T-helper 17 cell (primary cell): ENCODE measurements at regions not wholly inside any gene's neighbourhood (a gene's known extent, or its start where the extent isn't known, plus 50 kb on each side); places are given as distances from the start of the nearest gene placed in this dataset.
A peak's percentile ranks its signal among the peaks of the same experiment; 100 is the strongest.
"Not testable (repeated sequence)": the region's sequence is repeated elsewhere in the genome, so short reads cannot be mapped to it uniquely, and the experiment has no call there.

Source experiments
- ATAC-seq: fragments of 150-1000 bp; cut with Tn5 transposase; 2 replicates; pipeline ENCODE4 v1.10.0; 2021; ENCODE audit warnings: mild to moderate bottlenecking, moderate library complexity
- DNase-seq, 3 donors: peaks; one replicate each; pipeline versions ENCODE4 v3.0.0 to v3.0.0-alpha.2; 2020 to 2021
- H3K9me3 ChIP-seq: one replicate; pipeline ENCODE4 v1.7.0; 2013; ENCODE audit warnings: low read length, mild to moderate bottlenecking; ENCODE audit not compliant: control insufficient read depth, poor library complexity, severe bottlenecking
- H3K27ac Mint-ChIP-seq: one replicate; pipeline ENCODE4 v1.8.0; 2022; ENCODE audit warnings: mild to moderate bottlenecking, moderate library complexity, mixed read lengths
- H3K27me3 Mint-ChIP-seq: one replicate; pipeline ENCODE4 v1.8.0; 2022; ENCODE audit warnings: mixed read lengths
- H3K36me3 Mint-ChIP-seq: one replicate; pipeline ENCODE4 v1.8.0; 2022; ENCODE audit warnings: low read depth, mixed read lengths
- H3K4me1 Mint-ChIP-seq: one replicate; pipeline ENCODE4 v1.8.0; 2022; ENCODE audit warnings: mild to moderate bottlenecking, mixed read lengths
- H3K4me3 Mint-ChIP-seq: one replicate; pipeline ENCODE4 v1.8.0; 2022; ENCODE audit warnings: mild to moderate bottlenecking, moderate library complexity, mixed read lengths

DNA sequence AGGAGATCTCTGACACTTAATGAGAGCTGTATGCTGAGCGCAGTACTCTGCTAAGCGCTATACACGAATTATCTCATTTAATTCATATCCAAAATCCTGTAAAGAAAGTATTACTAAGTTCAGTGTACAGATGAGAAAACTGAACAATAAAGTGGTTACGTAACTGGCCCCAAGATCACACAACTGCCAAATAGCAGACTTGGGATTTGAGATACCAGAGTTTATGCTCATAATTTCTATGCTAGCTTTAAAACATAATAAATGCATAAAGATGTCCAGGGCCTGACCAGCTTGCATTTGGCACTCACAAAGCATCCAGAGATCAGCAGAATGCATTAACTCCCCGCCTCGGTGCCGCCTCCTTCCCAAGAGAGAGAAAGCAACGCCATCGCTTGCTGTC, 83.2 kb upstream of the PWP1 start:
- Mint-ChIP-seq H3K36me3 (no peaks in the 10 kb centered on the region), H3K27ac (no peak overlapping the region), H3K4me3 (no peak overlapping the region), H3K4me1 (peaks cover 8% of the 10 kb centered on the region), H3K27me3 (no peaks in the 10 kb centered on the region)
- H3K9me3 ChIP-seq, result no peaks in the 10 kb centered on the region
- ATAC-seq, result no peak
- no peak for DNase-seq

DNA sequence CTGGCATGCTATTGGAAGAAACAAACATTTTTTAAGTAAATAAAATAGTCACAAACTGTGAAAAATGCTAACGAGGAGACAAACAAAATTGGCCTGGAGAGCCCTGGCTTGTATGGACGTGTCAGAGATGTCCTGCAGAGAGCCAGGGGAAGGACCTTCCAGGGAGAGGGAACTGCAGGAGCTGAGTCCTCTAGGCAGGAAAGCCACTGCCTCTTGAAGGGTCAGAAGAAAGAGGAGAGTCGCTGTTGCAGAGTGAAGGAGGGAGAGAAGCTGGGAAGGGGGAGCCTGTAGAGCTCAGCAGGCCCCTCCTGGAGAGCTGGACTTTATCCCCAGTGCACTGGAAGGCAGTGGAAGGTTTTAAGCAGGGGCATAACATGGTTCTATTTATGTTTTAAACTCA, 80.3 kb upstream of the PWP1 start:
- no peak overlapping the region for H3K4me3 Mint-ChIP-seq
- no peaks in the 10 kb centered on the region for H3K9me3 ChIP-seq
- peak overlapping the region; percentile 41 for H3K27ac Mint-ChIP-seq
- no peak for DNase-seq
- no peak for ATAC-seq
- no peaks in the 10 kb centered on the region for H3K27me3 Mint-ChIP-seq
- H3K36me3 Mint-ChIP-seq, result no peaks in the 10 kb centered on the region
- H3K4me1 Mint-ChIP-seq, result peaks cover 11% of the 10 kb centered on the region

DNA sequence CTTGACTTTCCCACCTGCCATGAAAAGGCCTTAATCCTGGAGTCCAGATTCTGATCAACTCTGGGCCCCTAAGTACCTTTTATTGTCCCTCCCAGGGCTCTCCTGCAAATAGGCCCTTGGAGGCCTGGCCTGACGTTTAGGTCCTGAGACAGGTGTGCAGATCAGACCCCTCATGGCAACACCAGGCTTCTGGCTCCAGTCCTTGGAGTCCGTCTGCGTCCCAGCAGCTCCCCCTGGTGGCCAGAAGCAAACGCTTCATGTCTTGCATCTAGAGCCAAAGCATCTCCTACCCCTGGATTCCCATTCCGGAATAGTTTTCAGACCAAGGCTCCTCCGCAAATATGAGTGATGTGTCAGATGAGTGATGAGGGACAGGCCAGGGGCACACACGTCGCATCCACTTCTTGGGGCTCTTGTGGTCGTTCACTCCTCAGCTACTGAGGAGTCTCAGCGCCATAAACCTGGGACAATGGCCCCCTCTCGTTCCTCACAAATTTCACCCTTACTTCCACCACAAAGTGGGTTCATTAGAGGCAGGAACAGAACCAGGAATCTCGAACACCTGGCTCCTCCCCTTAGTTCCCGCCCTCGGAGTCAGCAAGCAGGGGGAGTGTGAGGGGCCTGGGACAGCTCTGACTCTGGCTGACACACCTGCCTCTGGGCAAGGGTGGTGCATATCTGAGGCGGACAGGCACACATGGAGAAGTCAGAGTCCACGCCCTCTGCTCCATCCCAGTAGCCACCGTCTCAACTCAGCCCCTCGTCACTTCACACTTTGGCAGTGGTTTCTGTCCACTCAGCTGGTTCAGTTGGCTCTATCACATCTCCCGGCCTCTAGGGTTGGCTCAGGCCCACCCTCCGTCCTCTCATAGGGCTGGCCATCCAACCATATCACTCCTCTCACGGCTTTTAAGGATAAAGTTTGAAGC, 77.9 kb upstream of the PWP1 start:
- Mint-ChIP-seq H3K36me3 (no peaks in the 10 kb centered on the region), H3K4me1 (peaks cover 8% of the 10 kb centered on the region), H3K27ac (no peak overlapping the region), H3K4me3 (no peak overlapping the region), H3K27me3 (no peaks in the 10 kb centered on the region)
- no peaks in the 10 kb centered on the region for H3K9me3 ChIP-seq
- DNase-seq, result peak; percentile 60 to 72 (median 61)
- ATAC-seq, result peak; percentile 73

DNA sequence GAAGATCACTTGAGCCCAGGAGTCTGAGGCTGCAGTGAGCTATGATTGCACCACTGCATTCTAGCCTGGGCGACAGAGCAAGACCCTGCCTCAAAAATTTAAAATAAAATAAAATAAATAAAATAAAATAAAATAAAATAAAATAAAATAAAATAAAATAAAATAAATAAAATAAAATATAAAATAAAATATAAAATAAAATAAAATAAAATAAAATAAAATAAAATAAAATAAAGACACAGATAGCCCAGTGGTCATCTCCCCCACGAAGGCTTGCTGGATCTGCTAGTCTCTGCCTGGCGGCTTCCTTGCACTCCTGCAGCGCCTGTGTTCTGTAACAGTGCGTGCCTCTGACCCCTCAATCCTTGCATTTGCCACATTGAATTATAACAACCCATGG, 76.8 kb upstream of the PWP1 start:
- H3K27ac Mint-ChIP-seq, H3K4me3 Mint-ChIP-seq, H3K27me3 Mint-ChIP-seq, H3K9me3 ChIP-seq, H3K4me1 Mint-ChIP-seq, H3K36me3 Mint-ChIP-seq, DNase-seq, ATAC-seq: not testable (repeated sequence)

DNA sequence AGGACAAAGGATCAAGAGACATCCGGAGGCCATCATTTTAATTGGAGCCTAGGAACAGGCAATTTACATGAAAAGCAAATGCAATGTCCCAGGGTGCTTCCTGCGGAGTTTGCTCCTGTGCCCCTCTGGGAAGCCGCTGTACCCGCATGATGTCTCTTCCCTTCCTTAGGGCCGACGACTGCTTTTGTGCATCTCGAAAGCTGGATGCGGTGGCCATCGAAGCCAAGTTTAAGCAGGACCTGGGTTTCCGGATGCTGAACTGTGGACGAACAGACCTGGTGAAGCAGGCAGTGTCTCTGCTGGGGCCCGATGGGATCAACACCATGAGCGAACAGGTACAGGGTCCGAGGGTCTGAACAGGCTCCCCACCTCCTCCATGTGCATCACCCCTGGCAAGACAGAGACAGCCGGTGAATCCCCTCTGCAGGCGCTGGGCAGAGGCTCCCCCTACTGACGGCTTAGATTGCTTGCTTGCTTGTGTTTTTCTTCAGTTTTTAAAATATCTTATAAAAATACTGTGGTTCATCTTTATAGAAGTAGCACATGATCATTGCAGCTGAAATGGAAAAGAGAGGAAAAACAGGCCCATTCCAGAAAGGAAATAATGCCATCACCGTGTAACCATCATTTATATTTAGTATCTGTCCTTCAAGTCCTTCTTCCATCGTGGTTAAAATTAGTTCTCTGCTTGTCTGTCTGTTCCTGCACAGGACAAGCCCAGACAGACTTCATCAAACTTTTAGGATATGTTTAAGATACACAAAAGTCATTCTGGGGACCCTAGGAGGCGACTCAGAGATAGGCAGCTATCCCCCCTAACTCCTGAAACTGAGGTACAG, 75.4 kb upstream of the PWP1 start:
- Mint-ChIP-seq H3K36me3 (peaks cover 2% of the 10 kb centered on the region), H3K27ac (no peak overlapping the region), H3K4me3 (no peak overlapping the region), H3K27me3 (no peaks in the 10 kb centered on the region), H3K4me1 (peaks cover 11% of the 10 kb centered on the region)
- DNase-seq, result no peak
- H3K9me3 ChIP-seq, result no peaks in the 10 kb centered on the region
- ATAC-seq, result no peak

DNA sequence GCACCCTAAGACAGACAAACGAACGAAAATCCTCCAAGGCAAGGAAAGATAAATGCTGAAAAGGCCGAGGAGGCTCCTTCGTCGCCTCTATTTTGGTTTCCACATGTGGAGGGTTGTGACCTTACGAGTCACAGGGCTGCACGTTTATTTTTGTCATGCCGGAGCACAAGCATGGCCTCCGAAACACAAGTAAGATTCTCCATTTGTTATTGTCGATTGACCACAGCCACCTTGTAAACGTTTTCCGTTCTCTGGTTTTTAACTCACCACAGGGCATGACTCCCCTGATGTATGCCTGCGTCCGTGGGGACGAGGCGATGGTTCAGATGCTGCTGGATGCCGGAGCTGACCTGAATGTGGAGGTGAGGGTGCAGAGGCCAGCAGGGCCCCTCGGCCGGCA, 73.1 kb upstream of the PWP1 start:
- DNase-seq, result no peak
- no peak overlapping the region for H3K4me3 Mint-ChIP-seq
- peaks cover 5% of the 10 kb centered on the region for H3K4me1 Mint-ChIP-seq
- H3K27ac Mint-ChIP-seq, result no peak overlapping the region
- peaks cover 2% of the 10 kb centered on the region for H3K36me3 Mint-ChIP-seq
- no peaks in the 10 kb centered on the region for H3K27me3 Mint-ChIP-seq
- ATAC-seq, result no peak
- no peaks in the 10 kb centered on the region for H3K9me3 ChIP-seq

DNA sequence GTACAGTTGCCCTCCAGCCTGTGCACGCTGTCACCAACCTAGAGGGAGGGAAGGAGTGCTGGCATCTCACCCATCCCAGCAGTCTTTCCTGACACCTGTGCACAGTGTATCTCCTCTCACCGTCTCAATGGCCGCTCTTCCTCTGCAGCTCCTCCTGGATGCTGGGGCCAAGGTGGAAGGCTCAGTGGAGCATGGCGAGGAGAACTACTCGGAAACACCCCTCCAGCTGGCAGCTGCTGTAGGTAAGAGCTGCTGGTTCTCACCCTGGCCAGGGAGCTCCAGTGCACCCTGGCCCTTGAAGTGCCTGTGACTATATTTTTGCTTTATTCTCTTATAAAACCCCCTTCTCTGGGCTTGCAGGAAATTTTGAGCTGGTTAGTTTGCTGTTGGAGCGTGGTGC, 68.7 kb upstream of the PWP1 start:
- DNase-seq, result no peak
- Mint-ChIP-seq H3K36me3 (peaks cover 8% of the 10 kb centered on the region), H3K27me3 (no peaks in the 10 kb centered on the region)

DNA sequence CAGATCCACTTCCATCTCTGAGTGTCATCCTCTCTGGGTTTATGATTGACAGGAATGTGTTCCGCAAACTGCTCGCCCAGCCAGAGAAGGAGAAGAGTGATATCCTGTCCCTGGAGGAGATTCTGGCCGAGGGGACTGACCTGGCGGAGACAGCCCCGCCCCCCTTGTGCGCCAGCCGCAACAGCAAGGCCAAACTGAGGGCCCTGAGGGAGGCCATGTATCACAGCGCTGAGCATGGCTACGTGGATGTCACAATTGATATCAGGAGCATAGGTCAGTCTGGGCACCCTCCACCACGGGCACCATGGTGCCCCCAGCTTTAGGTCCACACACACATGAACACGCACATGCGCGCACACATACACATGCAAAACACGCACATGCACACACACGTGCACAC, 67.5 kb upstream of the PWP1 start:
- Mint-ChIP-seq H3K4me1 (peaks cover 5% of the 10 kb centered on the region), H3K27me3 (no peaks in the 10 kb centered on the region), H3K4me3 (no peak overlapping the region), H3K27ac (no peak overlapping the region), H3K36me3 (peaks cover 8% of the 10 kb centered on the region)
- DNase-seq (no peak), ATAC-seq (no peak)
- no peaks in the 10 kb centered on the region for H3K9me3 ChIP-seq

More for the DNA sequence above, 68.7 kb upstream of the PWP1 start:
- no peak for ATAC-seq
- H3K9me3 ChIP-seq, result no peaks in the 10 kb centered on the region
- H3K4me1 Mint-ChIP-seq, result peaks cover 5% of the 10 kb centered on the region
- H3K27ac Mint-ChIP-seq, result no peak overlapping the region
- H3K4me3 Mint-ChIP-seq, result no peak overlapping the region

DNA sequence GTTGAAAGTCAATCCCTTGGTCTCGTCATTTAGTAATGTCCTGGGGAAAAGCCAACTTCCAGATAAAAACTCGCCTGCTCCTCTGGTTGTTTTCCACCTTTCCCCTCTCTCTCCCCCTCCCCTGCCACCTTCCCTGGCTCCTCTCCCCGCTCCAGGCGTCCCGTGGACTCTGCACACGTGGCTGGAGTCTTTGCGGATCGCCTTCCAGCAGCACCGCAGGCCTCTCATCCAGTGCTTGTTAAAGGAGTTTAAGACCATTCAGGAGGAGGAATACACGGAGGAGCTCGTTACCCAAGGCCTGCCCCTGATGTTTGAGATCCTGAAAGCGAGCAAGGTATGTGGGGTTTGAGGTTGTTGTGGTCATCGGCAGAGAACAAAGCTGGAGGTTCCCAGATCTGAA, 65.8 kb upstream of the PWP1 start:
- H3K36me3 Mint-ChIP-seq, result peaks cover 8% of the 10 kb centered on the region
- H3K4me1 Mint-ChIP-seq, result peaks cover 5% of the 10 kb centered on the region
- no peak for ATAC-seq
- no peak for DNase-seq
- H3K27me3 Mint-ChIP-seq, result no peaks in the 10 kb centered on the region
- no peaks in the 10 kb centered on the region for H3K9me3 ChIP-seq
- H3K27ac Mint-ChIP-seq, result no peak overlapping the region
- H3K4me3 Mint-ChIP-seq, result no peak overlapping the region

DNA sequence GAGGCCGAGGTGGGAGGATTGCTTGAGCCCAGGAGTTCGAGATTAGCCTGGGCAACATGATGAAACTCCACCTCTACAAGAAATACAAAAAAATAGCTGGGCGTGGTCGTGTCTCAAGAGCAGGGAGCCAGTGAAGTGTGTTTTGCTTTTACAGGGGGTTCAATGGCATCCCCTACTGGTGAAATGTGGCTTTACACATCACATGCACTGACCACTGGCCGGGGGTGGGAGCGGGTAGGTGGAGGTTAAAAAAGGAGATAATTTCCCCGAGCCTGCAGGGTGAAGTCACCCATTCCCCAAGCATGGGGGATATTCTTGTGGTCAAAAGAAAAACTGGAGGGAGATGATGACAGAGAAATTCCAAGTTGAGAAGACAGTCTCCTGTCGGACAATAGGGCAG, 63.6 kb upstream of the PWP1 start:
- Mint-ChIP-seq H3K4me3 (no peak overlapping the region), H3K27ac (no peak overlapping the region), H3K36me3 (peaks cover 8% of the 10 kb centered on the region), H3K4me1 (peaks cover 3% of the 10 kb centered on the region), H3K27me3 (no peaks in the 10 kb centered on the region)
- H3K9me3 ChIP-seq, result no peaks in the 10 kb centered on the region
- no peak for DNase-seq
- no peak for ATAC-seq

DNA sequence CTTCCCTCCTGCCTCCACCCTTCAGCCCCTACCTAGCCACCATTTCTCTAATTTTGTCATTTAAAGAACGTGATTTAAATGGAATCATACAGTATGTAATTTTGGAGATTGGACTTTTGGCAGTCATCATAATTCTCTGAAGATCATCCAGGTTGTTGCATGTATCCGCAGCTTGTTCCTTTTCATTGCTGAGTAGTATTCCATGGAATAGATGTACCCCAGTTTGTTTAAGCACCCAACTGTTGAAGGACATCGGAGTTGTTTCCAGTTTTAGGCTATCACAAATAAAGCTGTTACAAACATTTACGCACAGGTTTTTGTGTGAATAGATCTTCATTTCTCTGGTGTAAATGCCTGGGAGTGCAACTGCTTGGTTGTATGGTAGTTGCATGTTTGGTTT, 61.1 kb upstream of the PWP1 start:
- Mint-ChIP-seq H3K27ac (no peak overlapping the region), H3K4me1 (peaks cover 3% of the 10 kb centered on the region), H3K27me3 (no peaks in the 10 kb centered on the region), H3K36me3 (peaks cover 8% of the 10 kb centered on the region), H3K4me3 (no peak overlapping the region)
- DNase-seq (no peak), ATAC-seq (no peak)
- no peaks in the 10 kb centered on the region for H3K9me3 ChIP-seq

DNA sequence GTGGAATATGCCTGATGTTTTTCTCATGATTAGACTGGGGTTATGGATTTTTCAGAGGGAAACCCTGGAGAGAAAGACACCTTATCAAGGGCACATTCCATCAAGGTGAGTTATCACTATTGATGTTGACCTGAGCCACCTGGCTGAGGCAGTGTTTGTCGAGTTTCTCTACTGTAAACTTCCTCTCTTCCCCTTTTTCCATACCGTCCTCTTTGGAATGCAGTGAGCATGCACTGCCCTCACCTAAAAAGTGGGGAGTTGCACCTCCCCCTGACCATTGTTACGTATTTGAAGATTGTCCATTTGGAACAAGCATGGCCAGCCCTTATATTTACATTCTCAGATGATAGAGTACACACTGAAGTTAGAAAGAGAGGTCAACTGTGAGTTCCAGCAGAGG, 53.9 kb upstream of the PWP1 start:
- H3K27me3 Mint-ChIP-seq, result no peaks in the 10 kb centered on the region
- no peak for DNase-seq
- H3K4me3 Mint-ChIP-seq, result no peak overlapping the region
- peaks cover 4% of the 10 kb centered on the region for H3K36me3 Mint-ChIP-seq
- no peak overlapping the region for H3K27ac Mint-ChIP-seq
- H3K4me1 Mint-ChIP-seq, result no peaks in the 10 kb centered on the region
- no peaks in the 10 kb centered on the region for H3K9me3 ChIP-seq
- ATAC-seq, result no peak

DNA sequence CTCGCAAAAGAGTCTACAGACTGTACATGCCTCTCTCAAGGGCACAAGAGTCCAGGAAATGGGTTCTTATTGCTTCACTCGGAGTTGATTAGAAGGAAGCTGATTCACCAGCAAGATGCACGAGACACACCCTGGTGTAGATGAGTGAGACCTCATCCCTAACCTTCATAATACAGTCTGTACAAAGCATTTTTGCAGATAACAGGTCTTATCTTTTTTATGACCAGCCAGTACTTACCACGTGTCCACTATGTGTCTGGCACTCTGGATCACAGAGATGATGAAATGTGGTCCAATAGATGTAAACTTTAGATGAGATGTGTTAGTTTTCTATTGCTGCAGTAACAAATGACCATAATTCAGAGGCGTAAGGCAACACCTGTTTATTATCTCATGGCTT, 53.4 kb upstream of the PWP1 start:
- no peaks in the 10 kb centered on the region for H3K9me3 ChIP-seq
- ATAC-seq (no peak), DNase-seq (no peak)
- H3K27ac Mint-ChIP-seq, result no peak overlapping the region
- H3K4me1 Mint-ChIP-seq, result no peaks in the 10 kb centered on the region
- H3K4me3 Mint-ChIP-seq, result no peak overlapping the region
- H3K27me3 Mint-ChIP-seq, result no peaks in the 10 kb centered on the region
- H3K36me3 Mint-ChIP-seq, result peaks cover 3% of the 10 kb centered on the region
